ENCODE measurements at regions not wholly inside any gene's neighbourhood (a gene's known extent, or its start where the extent isn't known, plus 50 kb on each side); places are given as distances from the start of the nearest gene placed in this dataset.

DNA sequence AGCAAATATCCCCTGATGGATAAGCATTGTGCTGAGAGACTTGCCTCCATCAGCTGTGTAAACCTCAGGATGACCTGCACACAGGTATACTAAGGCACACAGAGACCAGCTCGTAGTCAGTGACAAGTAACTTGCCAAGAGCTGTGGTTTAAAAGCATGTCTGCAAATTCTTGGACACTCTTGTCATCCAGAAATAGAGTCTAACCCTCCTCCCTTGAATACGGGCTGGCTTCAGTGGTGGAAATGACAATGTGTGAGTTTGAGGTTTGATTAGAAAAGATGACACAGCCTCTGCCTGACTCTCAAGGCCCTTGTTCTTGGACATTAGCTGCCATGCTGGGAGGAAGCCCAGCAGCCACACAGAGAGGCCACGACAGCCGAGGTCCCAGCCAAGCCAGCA is 114.4 kb downstream of the GADD45G start:
- TF ChIP-seq, protein P1, sequence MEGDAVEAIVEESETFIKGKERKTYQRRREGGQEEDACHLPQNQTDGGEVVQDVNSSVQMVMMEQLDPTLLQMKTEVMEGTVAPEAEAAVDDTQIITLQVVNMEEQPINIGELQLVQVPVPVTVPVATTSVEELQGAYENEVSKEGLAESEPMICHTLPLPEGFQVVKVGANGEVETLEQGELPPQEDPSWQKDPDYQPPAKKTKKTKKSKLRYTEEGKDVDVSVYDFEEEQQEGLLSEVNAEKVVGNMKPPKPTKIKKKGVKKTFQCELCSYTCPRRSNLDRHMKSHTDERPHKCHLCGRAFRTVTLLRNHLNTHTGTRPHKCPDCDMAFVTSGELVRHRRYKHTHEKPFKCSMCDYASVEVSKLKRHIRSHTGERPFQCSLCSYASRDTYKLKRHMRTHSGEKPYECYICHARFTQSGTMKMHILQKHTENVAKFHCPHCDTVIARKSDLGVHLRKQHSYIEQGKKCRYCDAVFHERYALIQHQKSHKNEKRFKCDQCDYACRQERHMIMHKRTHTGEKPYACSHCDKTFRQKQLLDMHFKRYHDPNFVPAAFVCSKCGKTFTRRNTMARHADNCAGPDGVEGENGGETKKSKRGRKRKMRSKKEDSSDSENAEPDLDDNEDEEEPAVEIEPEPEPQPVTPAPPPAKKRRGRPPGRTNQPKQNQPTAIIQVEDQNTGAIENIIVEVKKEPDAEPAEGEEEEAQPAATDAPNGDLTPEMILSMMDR (conservative IDR thresholded peaks at IDR 0.05; ENCODE audit: low read depth in 2 of 2) = no peak
- TF ChIP-seq STAT1 (IDR thresholded peaks at IDR 0.05; ENCODE audit: unreplicated experiment) (no peak), EZH2 (IDR thresholded peaks at IDR 0.05; ENCODE audit: low read depth, unreplicated experiment) (no peak), POLR2AphosphoS5 (IDR thresholded peaks at IDR 0.05; ENCODE audit: low read depth) (no peak), CREB1 (CRISPR knock-in tag; IDR thresholded peaks at IDR 0.05; ENCODE audit: low read depth) (no peak), NANOG (IDR thresholded peaks at IDR 0.05; ENCODE audit: borderline replicate concordance) (no peak), EZH2phosphoT487 (IDR thresholded peaks at IDR 0.05; ENCODE audit: unreplicated experiment) (no peak), ZNF331 (CRISPR knock-in tag; IDR thresholded peaks at IDR 0.05; ENCODE audit: low read depth) (no peak), JUNB (IDR thresholded peaks at IDR 0.05; ENCODE audit: unreplicated experiment) (no peak)
- TF ChIP-seq, protein P2, sequence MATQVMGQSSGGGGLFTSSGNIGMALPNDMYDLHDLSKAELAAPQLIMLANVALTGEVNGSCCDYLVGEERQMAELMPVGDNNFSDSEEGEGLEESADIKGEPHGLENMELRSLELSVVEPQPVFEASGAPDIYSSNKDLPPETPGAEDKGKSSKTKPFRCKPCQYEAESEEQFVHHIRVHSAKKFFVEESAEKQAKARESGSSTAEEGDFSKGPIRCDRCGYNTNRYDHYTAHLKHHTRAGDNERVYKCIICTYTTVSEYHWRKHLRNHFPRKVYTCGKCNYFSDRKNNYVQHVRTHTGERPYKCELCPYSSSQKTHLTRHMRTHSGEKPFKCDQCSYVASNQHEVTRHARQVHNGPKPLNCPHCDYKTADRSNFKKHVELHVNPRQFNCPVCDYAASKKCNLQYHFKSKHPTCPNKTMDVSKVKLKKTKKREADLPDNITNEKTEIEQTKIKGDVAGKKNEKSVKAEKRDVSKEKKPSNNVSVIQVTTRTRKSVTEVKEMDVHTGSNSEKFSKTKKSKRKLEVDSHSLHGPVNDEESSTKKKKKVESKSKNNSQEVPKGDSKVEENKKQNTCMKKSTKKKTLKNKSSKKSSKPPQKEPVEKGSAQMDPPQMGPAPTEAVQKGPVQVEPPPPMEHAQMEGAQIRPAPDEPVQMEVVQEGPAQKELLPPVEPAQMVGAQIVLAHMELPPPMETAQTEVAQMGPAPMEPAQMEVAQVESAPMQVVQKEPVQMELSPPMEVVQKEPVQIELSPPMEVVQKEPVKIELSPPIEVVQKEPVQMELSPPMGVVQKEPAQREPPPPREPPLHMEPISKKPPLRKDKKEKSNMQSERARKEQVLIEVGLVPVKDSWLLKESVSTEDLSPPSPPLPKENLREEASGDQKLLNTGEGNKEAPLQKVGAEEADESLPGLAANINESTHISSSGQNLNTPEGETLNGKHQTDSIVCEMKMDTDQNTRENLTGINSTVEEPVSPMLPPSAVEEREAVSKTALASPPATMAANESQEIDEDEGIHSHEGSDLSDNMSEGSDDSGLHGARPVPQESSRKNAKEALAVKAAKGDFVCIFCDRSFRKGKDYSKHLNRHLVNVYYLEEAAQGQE (IDR thresholded peaks at IDR 0.05; ENCODE audit: unreplicated experiment) = no peak
- TF ChIP-seq, protein P3, sequence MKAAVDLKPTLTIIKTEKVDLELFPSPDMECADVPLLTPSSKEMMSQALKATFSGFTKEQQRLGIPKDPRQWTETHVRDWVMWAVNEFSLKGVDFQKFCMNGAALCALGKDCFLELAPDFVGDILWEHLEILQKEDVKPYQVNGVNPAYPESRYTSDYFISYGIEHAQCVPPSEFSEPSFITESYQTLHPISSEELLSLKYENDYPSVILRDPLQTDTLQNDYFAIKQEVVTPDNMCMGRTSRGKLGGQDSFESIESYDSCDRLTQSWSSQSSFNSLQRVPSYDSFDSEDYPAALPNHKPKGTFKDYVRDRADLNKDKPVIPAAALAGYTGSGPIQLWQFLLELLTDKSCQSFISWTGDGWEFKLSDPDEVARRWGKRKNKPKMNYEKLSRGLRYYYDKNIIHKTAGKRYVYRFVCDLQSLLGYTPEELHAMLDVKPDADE (IDR thresholded peaks at IDR 0.05) = no peak

Data from GM23338 (cell line).